Transverse colon (tissue), 3 donors: ENCODE measurements at regions not wholly inside any gene's neighbourhood (a gene's known extent, or its start where the extent isn't known, plus 50 kb on each side); places are given as distances from the start of the nearest gene placed in this dataset.

Experiments
- CTCF ChIP-seq, 5 experiments: fragments of 200-600 bp in 3 of 5; fragments of 450-650 bp in 2 of 5; sonication (generic) in 3 of 5; IDR thresholded peaks; 1 replicate in 2 of 5; 2 replicates in 3 of 5; pipeline ENCODE4 v1.5.1; 2016 to 2017; ENCODE audit warnings: antibody characterized with exemption in 5 of 5, inconsistent platforms in 3 of 5, mild to moderate bottlenecking in 2 of 5, moderate library complexity in 1 of 5
- EP300 ChIP-seq: sonication (generic); formaldehyde crosslinking; IDR thresholded peaks from one replicate; pipeline ENCODE4 v1.6.1; 2017; ENCODE audit warnings: antibody characterized with exemption, low read depth
- POLR2A ChIP-seq: fragments of 450-650 bp; IDR thresholded peaks from one replicate; pipeline ENCODE4 v1.6.1; 2016; ENCODE audit warnings: antibody characterized with exemption, mild to moderate bottlenecking, moderate library complexity

- TF ChIP-seq CTCF (IDR thresholded peaks at IDR 0.05) (no peak), POLR2A (no peak), EP300 (no peak)
Observed at GRCh38 chr3:33954956-33955355, 156.5 kb downstream of the PDCD6IP start.
